H1 (cell line): ENCODE measurements at regions not wholly inside any gene's neighbourhood (a gene's known extent, or its start where the extent isn't known, plus 50 kb on each side); places are given as distances from the start of the nearest gene placed in this dataset.

ENCODE experiments used
- RXRA ChIP-seq: IDR thresholded peaks from 2 replicates; pipeline ENCODE4 v1.6.1; 2011; ENCODE audit warnings: low read depth, mild to moderate bottlenecking, low read length, moderate library complexity; ENCODE audit not compliant: insufficient read depth

- TF ChIP-seq RXRA: no peak
These were observed 292.7 kb upstream of the CXCR4 start (continued) for GRCh38 chr2:136410673-136411072.
